Stimulated activated CD4-positive, alpha-beta T cell treated with anti-CD3 and anti-CD28 coated beads, Interleukin-12 subunit alpha, Interleukin-12 subunit beta, amount 100 ng/mL, for 24 hours (primary cell): ENCODE measurements at regions not wholly inside any gene's neighbourhood (a gene's known extent, or its start where the extent isn't known, plus 50 kb on each side); places are given as distances from the start of the nearest gene placed in this dataset.

Experiments used
- DNase-seq, 2 experiments: peaks; one replicate each; pipeline ENCODE4 v3.0.0-alpha.2; 2020; ENCODE audit warnings: low read depth in 2 of 2

DNA sequence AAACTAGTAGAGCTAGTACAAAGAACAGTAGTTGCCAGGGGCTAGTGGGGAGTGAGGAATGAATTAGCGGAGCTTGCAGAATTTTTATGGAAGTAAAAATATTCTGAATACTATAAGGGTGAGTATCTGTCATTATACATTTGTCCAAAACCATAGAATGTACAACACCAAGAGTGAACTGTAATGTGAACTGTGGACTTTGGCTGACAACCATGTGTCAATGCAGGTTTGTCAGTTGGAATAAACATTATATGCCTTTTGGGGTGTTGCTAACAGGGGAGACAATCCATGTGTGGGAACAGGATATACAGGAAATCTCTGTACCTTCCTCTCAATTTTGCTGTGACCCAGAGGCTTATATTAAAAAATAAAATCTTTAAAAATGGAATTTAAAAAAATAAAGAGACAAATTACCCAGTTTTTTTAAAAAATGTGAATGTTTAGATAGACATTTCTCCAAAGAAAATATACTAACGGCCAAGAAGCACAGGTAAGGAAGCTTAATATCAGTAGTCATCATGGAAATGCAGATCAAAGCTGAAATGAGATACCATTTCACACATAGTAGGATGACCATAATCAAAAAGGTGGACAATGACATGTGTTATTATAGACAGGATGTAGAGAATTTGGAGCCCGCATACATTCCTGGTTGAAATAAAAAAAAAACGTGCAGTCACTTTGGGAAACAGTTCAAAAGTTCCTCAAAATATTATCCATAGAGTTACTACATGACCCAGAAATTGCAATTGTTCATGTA, 899.8 kb downstream of the RAB28 start:
- no peak for DNase-seq

GRCh38 chr4:12583275-12583674, 900.9 kb downstream of the RAB28 start:
- DNase-seq: no peak

GRCh38 chr4:12580787-12581186, 903.4 kb downstream of the RAB28 start:
- no peak for DNase-seq

DNA sequence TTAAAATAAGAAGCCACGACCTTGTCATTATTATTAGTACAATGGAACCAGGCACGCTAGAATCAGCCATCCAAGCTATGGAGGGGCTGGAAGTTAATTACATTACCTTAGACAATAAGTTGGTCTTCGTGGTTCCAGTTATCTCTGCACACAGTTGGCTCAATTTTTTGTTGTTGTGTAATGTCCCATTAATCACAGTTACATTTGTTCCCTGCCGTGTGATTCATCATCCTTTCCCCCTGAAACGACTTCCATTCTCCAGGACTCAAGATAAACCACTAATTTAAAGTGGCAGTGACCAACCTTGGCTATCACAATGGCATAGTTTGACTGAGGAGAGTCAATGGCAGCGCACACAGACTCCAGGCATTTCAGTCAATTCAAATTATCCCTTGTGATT, 905.0 kb downstream of the RAB28 start:
- DNase-seq: no peak

- DNase-seq: no peak
Observed at GRCh38 chr4:12576409-12576808, 907.7 kb downstream of the RAB28 start.

DNA sequence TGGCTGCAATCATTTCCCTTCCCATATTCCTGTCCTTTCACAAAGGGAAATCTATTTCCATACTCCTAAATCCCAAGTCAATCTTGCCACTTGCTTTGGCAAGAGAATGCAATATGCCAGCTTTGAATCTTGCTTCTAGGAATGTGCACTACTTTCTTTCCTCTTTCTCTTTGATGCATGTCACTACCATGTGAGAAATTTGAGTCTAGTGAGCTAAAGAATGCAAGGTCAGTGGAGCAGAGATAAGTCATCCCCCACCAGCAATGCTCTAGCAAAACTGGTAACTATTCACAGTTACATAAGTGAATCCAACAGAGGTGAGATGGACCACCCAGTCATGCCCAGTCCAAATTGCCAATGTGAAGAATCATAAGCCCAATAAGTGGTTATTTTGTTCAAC, 910.4 kb downstream of the RAB28 start:
- DNase-seq: no peak

DNA sequence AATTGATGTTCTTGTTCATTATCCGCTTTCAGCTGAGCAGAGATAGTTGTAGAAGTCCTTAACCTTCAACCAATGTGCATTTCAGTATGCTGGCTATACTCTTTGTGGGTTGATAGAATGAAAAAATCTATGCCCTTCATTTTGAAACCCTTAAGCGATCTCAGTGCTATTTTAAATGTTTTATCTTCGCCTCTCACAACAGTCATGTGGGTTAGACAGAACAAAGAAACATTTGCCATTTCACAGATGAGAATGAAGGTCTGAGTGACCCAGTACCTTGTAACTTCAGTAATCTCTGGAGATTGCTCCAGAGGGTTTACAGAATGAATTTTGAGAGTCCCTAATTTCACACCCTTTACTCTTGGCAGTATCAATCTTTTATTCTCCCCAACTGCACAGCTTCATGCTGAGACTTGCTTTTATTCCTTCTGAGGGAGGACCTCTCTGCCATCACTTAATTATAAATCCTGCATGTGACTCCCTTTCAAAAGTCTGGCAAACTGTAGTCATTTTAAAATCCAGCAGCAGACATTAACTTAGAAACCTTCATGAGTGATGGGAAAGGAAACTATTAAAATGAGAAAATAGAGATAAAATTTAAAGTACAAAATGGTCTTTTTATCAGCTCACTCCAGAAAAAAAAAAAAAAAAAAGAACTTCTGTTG, 921.5 kb downstream of the RAB28 start:
- DNase-seq: no peak

- DNase-seq: no peak
Observed at GRCh38 chr4:12562021-12562420, 922.1 kb downstream of the RAB28 start.

DNA sequence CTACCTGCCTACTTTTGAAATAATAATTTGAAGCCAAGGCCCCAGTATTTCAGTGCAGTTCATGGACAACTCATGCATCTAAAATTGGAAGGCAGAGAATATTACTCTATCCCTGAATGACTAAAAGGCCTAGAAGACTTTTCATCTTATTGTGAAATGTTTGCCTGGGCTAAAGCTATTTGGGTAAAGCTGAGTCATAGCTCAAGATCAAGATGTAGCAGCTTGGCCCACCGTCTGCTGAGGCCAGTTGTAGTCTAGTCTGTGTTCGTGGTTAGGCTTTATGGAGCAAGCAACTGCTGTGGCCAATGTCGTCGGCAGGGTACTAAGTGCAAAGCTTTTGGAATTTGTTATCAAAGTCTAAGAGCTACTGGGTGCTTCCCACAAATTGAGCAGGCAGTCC, 929.1 kb downstream of the RAB28 start:
- DNase-seq: no peak

GRCh38 chr4:12548678-12549077, 935.5 kb downstream of the RAB28 start:
- no peak for DNase-seq

DNA sequence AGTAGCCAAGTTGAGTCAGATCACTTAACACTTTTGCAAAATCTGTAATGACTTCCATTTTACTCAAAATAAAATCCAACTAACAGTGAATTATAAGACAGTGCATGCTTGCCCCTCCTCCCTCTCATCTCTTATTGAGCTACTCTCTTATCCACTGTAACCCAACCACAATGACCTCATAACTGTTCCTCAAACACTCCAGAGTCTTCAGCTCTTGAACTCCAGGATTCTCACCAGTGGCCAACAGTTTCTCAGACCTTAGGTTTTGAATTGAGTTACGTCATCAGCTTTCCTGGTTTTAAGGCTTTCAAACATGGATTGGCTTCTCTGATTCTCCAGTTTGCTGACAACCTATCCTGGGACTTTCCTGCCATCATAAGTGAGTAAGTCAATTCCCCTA, 938.3 kb downstream of the RAB28 start:
- DNase-seq: no peak

- DNase-seq: no peak
Observed at GRCh38 chr4:12538162-12538561, 946.0 kb downstream of the RAB28 start.

GRCh38 chr4:12534684-12535083, 949.5 kb downstream of the RAB28 start:
- no peak for DNase-seq

DNA sequence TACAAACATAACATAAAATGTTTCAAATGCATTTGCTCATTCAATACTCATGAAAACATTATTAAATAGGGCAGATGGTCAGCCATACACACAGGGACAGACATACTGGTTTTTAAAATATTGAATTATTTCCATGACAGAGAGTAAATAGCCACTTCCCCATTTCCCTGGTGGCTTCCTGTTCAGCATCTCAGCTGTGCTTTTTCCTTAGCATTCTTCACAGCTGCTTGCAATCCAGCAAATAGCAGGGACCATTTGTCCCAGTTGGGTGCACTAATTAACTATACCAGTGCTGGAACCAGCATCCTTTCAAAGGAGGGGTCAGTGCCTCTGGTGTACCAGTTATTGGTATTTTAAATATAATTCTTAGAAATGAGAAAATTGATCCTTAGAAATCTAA, 964.7 kb downstream of the RAB28 start:
- no peak for DNase-seq

GRCh38 chr4:12507868-12508481, 976.2 kb downstream of the RAB28 start:
- no peak for DNase-seq

DNA sequence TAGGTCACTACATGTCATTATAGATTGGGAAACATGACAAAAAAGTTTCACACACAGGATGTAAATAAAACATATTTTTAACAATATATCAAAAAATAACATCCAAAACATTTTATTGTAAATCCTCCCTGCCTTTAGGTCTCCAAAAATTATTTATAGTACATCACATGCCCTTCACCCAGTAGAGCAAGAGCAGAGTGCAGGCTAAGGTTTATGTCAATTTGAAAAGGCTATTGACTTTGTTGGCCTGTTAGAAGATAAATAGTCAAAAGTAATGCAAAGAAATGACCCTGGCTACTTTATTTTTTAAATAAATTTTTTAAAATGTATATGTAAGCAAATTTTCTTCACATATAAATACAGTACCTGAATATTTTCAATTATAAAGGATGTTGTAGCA, 983.7 kb downstream of the RAB28 start:
- DNase-seq: no peak

DNA sequence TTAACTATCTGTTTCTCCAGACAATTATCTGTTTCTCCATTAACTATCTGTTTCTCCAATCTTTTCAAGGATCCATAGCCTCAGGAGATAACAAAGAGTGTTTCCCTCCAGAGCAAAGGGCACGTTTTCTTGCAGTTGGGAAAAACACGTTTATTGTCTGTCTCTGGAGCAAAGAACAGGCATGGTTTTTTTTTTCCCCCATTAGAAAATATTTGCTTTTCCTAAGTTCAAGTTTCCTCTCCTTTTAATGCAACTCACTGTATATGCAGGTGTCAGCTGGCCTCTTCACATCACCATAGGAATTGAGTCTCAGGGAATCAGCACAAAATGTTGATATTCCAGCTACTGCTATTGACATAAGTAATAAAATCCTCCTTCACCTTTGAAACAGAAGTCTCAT, 984.4 kb downstream of the RAB28 start:
- DNase-seq: no peak

DNA sequence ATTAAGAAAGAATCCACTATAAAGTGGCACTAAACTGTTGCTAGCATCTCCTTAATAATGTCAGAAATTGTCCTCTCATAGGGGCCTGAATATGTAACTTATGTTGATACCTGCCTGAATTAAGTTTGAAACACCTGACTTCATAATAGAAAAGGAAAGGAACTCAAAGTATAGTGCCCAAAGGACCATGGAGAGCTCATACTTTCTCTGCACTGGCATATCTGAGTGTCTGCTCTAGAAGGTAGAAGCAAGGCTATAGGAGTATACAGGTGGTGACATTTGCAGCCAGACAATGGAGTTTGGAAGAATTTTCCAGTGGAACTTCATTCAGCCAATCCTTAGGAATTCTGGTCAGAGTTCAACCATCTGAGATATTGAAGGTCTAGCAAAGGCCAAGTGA, 988.9 kb downstream of the RAB28 start:
- DNase-seq: no peak

DNA sequence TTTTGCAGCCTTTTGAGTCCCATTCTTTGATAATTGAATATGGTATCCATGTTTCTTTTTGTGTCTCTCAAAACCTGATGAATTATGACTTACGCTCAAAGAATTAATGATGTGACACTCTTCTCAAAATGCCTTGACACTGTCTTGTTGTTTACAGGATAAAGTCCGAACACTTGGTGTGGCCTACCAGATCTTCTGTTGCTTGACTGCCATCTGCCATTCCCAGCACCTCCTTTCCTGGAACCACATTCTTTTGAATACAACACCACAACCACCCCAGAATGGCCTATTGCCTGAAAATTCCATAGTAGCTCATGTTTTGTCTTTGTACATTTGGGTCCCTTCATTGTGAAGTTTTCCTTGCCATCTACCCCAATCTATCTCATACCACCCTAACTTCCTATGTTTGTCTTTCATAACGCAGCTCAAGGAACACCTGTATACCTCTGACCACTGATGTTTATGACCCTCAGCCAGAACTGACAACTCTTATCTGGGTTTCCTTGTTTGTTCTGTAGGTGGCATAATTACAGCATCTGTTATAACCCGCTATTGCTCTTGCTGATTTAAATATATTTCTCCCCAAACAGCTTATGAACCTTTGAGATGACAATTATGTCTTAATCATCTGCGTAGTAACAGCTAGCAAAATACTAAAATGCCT, 991.3 kb downstream of the RAB28 start:
- DNase-seq: no peak

DNA sequence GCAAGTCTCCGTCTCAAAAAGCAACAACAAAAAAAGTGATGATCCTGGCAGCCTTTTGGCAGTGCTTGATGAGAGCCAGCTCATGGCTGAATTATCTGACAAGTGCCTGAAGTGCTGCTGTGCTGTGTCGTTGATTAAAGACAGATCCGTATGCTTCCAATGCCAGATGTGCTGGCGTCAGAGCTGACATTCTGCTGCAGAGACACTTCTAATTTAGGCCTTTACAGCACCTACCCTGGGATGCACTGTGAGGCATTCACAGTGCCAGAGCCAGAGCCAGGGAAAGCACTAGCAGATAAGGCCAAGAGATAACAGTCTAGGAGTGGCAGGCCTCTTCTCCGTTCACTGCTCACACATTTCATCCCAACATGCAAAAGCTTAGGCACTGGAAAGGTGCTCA, 995.5 kb downstream of the RAB28 start:
- no peak for DNase-seq

GRCh38 chr4:12487000-12487399, 997.1 kb downstream of the RAB28 start:
- no peak for DNase-seq

DNA sequence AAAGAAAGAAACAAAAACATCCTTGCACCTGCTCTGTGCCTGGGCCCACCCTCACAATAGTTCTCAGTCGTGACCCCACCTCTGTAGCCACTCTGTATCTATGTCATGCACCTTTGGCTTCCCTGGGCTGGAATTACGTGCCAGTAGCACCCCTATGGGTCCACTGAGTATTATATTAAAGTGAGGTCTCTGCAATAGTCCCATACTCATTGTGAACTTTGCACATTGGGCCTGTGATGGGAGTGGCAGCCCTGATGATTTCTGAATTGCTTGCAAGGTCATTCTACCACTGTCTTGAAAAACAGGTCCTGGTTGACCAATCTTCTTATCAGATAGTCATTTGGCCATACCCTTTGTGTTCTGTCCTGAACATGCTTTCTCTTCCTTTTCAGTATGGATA, 1012.1 kb downstream of the RAB28 start:
- DNase-seq: no peak

DNA sequence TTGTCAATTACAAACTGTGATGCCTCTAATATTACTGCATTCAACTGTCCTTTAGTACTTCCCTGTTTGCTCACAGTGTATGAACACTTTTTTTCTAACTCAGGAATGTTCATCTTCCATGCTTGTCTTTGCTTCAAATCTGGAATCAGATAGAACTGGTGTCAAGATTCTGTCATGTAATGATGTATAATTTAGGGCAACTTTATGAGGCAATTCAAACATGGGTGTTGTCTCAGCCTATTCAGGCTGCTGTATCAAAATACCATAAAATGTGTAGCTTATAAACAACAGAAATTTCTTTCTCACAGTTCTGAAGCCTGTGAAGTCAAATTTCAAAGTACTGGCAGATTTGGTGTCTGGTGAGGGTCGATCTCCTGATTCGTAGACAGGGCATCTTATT, 1012.9 kb downstream of the RAB28 start:
- no peak for DNase-seq
